GM12864 (cell line): ENCODE measurements at regions not wholly inside any gene's neighbourhood (a gene's known extent, or its start where the extent isn't known, plus 50 kb on each side); places are given as distances from the start of the nearest gene placed in this dataset.

Source experiments
- DNase-seq: peaks from one replicate; pipeline ENCODE4 v3.0.0-alpha.2; 2011; ENCODE audit warnings: low read depth
- H3K4me3 ChIP-seq: 2 replicates; pipeline ENCODE4 v1.5.1; 2011; ENCODE audit warnings: mild to moderate bottlenecking, low read depth, low read length, control low read depth
- CTCF ChIP-seq: IDR thresholded peaks from 2 replicates; pipeline ENCODE4 v1.5.1; 2011; ENCODE audit warnings: low read depth, mild to moderate bottlenecking, moderate library complexity, low read length, control low read depth, inconsistent platforms; ENCODE audit errors: missing control alignments

GRCh38 chr12:65620046-65620445, 204.2 kb upstream of the HMGA2 start:
- no peak overlapping the region for H3K4me3 ChIP-seq
- TF ChIP-seq CTCF, result no peak
- no peak for DNase-seq

DNA sequence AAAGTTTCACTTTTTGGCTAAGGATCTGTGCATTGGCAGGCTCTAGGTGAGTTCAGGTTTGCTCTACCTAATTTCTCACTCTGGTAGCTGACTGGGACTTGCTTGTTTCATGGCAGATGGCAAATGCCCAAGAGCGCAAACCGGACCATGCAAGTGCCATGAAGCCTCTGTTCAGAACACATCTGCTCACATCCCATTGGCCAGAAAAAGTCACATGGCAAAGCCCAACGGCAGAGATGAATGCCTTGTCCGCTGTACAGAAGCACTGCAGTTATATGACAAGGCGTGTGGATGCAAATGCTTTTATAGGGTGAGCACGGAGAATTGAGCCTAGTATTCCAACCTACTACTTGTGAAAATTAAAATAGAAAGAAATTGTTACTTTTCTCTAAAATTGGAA, 202.2 kb upstream of the HMGA2 start:
- TF ChIP-seq CTCF, result no peak
- DNase-seq, result no peak
- H3K4me3 ChIP-seq, result no peak overlapping the region

DNA sequence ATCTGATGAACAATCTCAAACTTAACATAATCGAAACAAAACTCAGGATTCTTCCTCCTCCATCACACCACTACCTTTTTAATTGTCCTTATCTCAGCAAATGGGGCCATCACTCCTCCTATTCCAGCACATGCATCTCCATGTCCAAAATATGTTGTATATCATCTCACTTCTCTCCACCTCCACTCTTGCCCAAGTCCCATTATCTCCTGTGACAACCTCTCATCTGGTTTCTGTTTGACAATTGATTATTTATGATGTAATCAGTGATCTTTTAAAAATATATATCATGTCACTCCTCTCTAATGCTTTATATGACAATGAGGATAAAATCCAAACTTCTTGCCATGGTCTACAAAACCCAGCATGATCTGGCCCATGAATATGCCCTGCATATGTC, 200.8 kb upstream of the HMGA2 start:
- no peak for TF ChIP-seq CTCF
- DNase-seq, result no peak

GRCh38 chr12:65624554-65625086, 199.7 kb upstream of the HMGA2 start:
- H3K4me3 ChIP-seq, result no peak overlapping the region
- TF ChIP-seq CTCF, result no peak
- no peak for DNase-seq

More for the DNA sequence above, 200.8 kb upstream of the HMGA2 start:
- H3K4me3 ChIP-seq, result no peak overlapping the region

DNA sequence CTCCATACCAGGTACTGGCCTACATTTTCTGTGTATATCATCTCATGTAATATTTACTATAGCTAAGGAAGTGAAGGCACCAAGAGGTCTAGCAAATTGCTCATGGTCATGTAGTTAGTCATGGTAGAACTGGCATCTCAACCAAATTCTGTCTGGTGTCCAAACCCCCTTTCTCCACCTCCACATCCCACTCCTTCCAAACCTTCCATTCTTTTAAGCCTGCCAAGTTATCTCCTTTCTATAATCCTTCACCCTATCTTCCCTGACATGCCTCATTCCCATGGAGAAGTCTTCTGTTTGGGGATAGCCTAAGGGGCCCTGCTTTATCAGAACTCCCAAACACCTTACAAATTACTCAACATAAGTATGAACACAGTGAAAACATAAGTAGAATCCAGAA, 196.2 kb upstream of the HMGA2 start:
- DNase-seq, result no peak
- no peak for TF ChIP-seq CTCF
- no peak overlapping the region for H3K4me3 ChIP-seq

DNA sequence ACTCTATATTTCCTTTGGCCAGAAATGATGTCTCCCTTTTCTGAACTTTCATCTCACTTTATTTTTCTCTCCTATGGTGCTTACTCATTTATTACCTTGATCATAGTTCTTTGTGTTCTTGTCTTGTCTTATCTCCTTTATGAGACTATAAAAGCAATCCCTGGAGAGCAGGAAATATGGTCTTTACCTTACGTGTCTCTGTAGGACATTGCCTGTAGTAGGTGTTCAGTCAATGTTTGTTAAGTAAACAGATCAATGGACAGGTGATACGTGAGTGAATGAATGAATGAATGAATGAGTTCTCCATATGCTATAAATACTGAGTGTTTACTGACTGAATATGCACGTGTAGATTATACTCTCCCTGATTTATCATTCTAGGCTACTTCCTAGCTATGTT, 193.7 kb upstream of the HMGA2 start:
- TF ChIP-seq CTCF, result no peak
- no peak for DNase-seq
- H3K4me3 ChIP-seq, result no peak overlapping the region

- no peak for TF ChIP-seq CTCF
- no peak overlapping the region for H3K4me3 ChIP-seq
- DNase-seq, result no peak
These were observed 192.6 kb upstream of the HMGA2 start for GRCh38 chr12:65631621-65632111.
